Activated CD8-positive, alpha-beta memory T cell treated with anti-CD3 and anti-CD28 coated beads, Interleukin-2, amount 50 U/mL, for 24 hours (primary cell): ENCODE measurements at regions not wholly inside any gene's neighbourhood (a gene's known extent, or its start where the extent isn't known, plus 50 kb on each side); places are given as distances from the start of the nearest gene placed in this dataset.

Experiments
- DNase-seq: peaks from one replicate; pipeline ENCODE4 v3.0.0-alpha.2; 2020; ENCODE audit errors: extremely low read depth

GRCh38 chr10:10881117-10881813 lies 136.4 kb upstream of the CELF2 start:
- DNase-seq, result no peak

GRCh38 chr10:10883737-10884136 lies 133.9 kb upstream of the CELF2 start:
- DNase-seq, result no peak

- DNase-seq, result no peak
Measured at GRCh38 chr10:10886861-10887531, 130.7 kb upstream of the CELF2 start.

GRCh38 chr10:10891124-10892082 lies 126.3 kb upstream of the CELF2 start:
- DNase-seq, result no peak

GRCh38 chr10:10892290-10892875 lies 125.3 kb upstream of the CELF2 start:
- DNase-seq, result no peak

GRCh38 chr10:10897400-10897799 lies 120.3 kb upstream of the CELF2 start:
- no peak for DNase-seq

GRCh38 chr10:10901906-10902305 lies 115.8 kb upstream of the CELF2 start:
- DNase-seq, result no peak

GRCh38 chr10:10902951-10903350 lies 114.7 kb upstream of the CELF2 start:
- DNase-seq, result no peak

- DNase-seq, result no peak
Measured at GRCh38 chr10:10903620-10904019, 114.1 kb upstream of the CELF2 start.

GRCh38 chr10:10910634-10911033 lies 107.0 kb upstream of the CELF2 start:
- no peak for DNase-seq

- no peak for DNase-seq
Measured at GRCh38 chr10:10911035-10911434, 106.6 kb upstream of the CELF2 start.

- no peak for DNase-seq
Measured at GRCh38 chr10:10911471-10911921, 106.2 kb upstream of the CELF2 start.

- no peak for DNase-seq
Measured at GRCh38 chr10:10914144-10914543, 103.5 kb upstream of the CELF2 start.

GRCh38 chr10:10915215-10915614 lies 102.5 kb upstream of the CELF2 start:
- no peak for DNase-seq

GRCh38 chr10:10917031-10917430 lies 100.6 kb upstream of the CELF2 start:
- no peak for DNase-seq

- no peak for DNase-seq
Measured at GRCh38 chr10:10919976-10920375, 97.7 kb upstream of the CELF2 start.

GRCh38 chr10:10921826-10922461 lies 95.7 kb upstream of the CELF2 start:
- no peak for DNase-seq

- no peak for DNase-seq
Measured at GRCh38 chr10:10923029-10923651, 94.5 kb upstream of the CELF2 start.

- DNase-seq, result no peak
Measured at GRCh38 chr10:10925667-10926066, 92.0 kb upstream of the CELF2 start.

GRCh38 chr10:10927608-10928007 lies 90.1 kb upstream of the CELF2 start:
- no peak for DNase-seq
